NCI-H128 (cell line): ENCODE measurements at regions not wholly inside any gene's neighbourhood (a gene's known extent, or its start where the extent isn't known, plus 50 kb on each side); places are given as distances from the start of the nearest gene placed in this dataset.

Source experiments
- DNase-seq: peaks from one replicate; lab custom pipeline; 2025; ENCODE audit not compliant: unreplicated experiment; lab: John Stamatoyannopoulos, UW

GRCh38 chr7:155882596-155882995, 70.3 kb upstream of the SHH start:
- DNase-seq, result no peak

- DNase-seq, result no peak
Measured at GRCh38 chr7:155881471-155882350, 69.4 kb upstream of the SHH start.

- no peak for DNase-seq
Measured at GRCh38 chr7:155880721-155881120, 68.5 kb upstream of the SHH start.

GRCh38 chr7:155879592-155879991, 67.3 kb upstream of the SHH start:
- no peak for DNase-seq

GRCh38 chr7:155878674-155879073, 66.4 kb upstream of the SHH start:
- DNase-seq, result no peak

GRCh38 chr7:155878250-155878649, 66.0 kb upstream of the SHH start:
- no peak for DNase-seq

GRCh38 chr7:155877167-155877566, 64.9 kb upstream of the SHH start:
- DNase-seq, result no peak

- DNase-seq, result no peak
Measured at GRCh38 chr7:155874411-155874810, 62.1 kb upstream of the SHH start.

- no peak for DNase-seq
Measured at GRCh38 chr7:155874010-155874409, 61.7 kb upstream of the SHH start.

- DNase-seq, result no peak
Measured at GRCh38 chr7:155872678-155873369, 60.6 kb upstream of the SHH start.

GRCh38 chr7:155871211-155871610, 58.9 kb upstream of the SHH start:
- no peak for DNase-seq

GRCh38 chr7:155870334-155871180, 58.3 kb upstream of the SHH start:
- DNase-seq, result no peak

GRCh38 chr7:155869784-155870076, 57.5 kb upstream of the SHH start:
- no peak for DNase-seq

GRCh38 chr7:155868955-155869783, 56.9 kb upstream of the SHH start:
- DNase-seq, result no peak

- no peak for DNase-seq
Measured at GRCh38 chr7:155867734-155868400, 55.6 kb upstream of the SHH start.

- no peak for DNase-seq
Measured at GRCh38 chr7:155867280-155867679, 55.0 kb upstream of the SHH start.

GRCh38 chr7:155865830-155866525, 53.7 kb upstream of the SHH start:
- DNase-seq, result no peak

- DNase-seq, result no peak
Measured at GRCh38 chr7:155864991-155865690, 52.9 kb upstream of the SHH start.
